ENCODE measurements at regions not wholly inside any gene's neighbourhood (a gene's known extent, or its start where the extent isn't known, plus 50 kb on each side); places are given as distances from the start of the nearest gene placed in this dataset.

- no peaks in the 10 kb centered on the region for H3K27me3 ChIP-seq (ENCODE audit: control insufficient read depth, insufficient read depth, low read length)
- no peak overlapping the region for H3K27ac ChIP-seq (ENCODE audit: low read length)
- H3K9ac ChIP-seq (ENCODE audit: low read length) = no peak overlapping the region
- no peaks in the 10 kb centered on the region for H3K4me1 ChIP-seq (ENCODE audit: control insufficient read depth, low read depth, low read length)
- H3K4me3 ChIP-seq (ENCODE audit: low read length) = no peak overlapping the region
- no peaks in the 10 kb centered on the region for H3K9me3 ChIP-seq (ENCODE audit: control insufficient read depth, low read depth, low read length)
- no peaks in the 10 kb centered on the region for H3K36me3 ChIP-seq (ENCODE audit: control insufficient read depth, low read depth, low read length)
Measured at GRCh38 chr3:72214066-72214951, 429.4 kb upstream of the PROK2 start.

DNA sequence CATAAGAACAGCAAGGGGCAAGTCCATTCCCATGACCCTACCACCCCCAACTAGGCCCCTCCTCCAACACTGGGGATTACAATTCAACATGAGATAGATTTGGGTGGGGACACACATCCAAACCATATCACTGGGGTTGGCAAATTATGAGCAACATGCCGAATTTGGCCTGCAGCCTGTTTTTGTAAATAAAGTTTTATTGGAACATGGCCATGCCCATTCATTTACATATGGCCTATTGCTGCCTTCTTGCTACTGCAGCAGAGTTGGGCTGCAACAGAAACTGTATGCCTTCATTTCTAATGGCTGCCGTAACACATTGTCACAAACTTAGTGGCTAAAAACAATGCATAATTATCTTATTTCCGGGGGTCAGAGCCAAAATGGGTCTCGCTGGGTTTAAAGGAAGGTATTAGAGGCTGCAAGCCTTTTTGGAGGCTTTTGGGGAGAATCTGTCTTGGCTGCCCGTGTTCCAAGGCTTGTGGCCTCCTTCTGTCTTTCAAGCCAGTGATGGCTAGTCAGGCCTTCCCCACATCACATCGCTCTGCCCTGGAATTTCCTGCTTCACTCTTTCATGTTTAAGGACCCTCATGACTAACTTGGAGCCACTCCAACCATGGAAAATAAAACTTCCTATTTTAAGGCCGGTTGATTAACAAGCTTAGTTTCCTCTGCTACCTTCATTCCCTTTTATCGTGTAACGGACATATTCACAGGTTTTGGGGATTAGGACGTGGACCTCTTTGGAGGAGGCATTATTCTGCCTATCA, 428.5 kb upstream of the PROK2 start:
- Histone ChIP-seq H3K4me1 (ENCODE audit: control insufficient read depth, low read depth, low read length) (no peaks in the 10 kb centered on the region), H3K4me3 (ENCODE audit: low read length) (no peak overlapping the region), H3K36me3 (ENCODE audit: control insufficient read depth, low read depth, low read length) (no peaks in the 10 kb centered on the region), H3K27me3 (ENCODE audit: control insufficient read depth, insufficient read depth, low read length) (no peaks in the 10 kb centered on the region), H3K9ac (ENCODE audit: low read length) (no peak overlapping the region), H3K27ac (ENCODE audit: low read length) (no peak overlapping the region), H3K9me3 (ENCODE audit: control insufficient read depth, low read depth, low read length) (no peaks in the 10 kb centered on the region)

GRCh38 chr3:72212396-72212795, 427.4 kb upstream of the PROK2 start:
- Histone ChIP-seq H3K27ac (ENCODE audit: low read length) (no peak overlapping the region), H3K36me3 (ENCODE audit: control insufficient read depth, low read depth, low read length) (no peaks in the 10 kb centered on the region), H3K4me1 (ENCODE audit: control insufficient read depth, low read depth, low read length) (no peaks in the 10 kb centered on the region), H3K4me3 (ENCODE audit: low read length) (no peak overlapping the region), H3K9ac (ENCODE audit: low read length) (no peak overlapping the region), H3K9me3 (ENCODE audit: control insufficient read depth, low read depth, low read length) (no peaks in the 10 kb centered on the region), H3K27me3 (ENCODE audit: control insufficient read depth, insufficient read depth, low read length) (no peaks in the 10 kb centered on the region)

DNA sequence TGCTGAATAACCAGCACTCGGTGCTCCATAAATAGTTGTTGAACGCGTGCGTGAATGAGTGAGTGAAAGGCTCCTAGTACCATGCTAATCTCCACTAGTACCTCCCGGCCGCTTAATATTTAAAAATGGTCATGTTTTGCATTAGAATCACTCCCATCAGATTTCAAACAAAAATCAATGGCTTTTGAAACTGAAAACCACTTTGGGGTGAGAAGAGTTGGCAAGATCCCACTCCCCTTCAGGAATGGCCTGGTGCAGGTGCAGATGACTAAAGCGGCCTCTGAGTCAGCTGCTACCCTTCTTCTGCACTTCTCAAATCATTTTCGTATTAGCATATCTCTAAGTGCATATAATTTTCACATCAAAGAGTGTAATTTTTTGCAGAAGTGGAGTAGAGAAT, 425.3 kb upstream of the PROK2 start:
- Histone ChIP-seq H3K4me1 (ENCODE audit: control insufficient read depth, low read depth, low read length) (no peaks in the 10 kb centered on the region), H3K36me3 (ENCODE audit: control insufficient read depth, low read depth, low read length) (no peaks in the 10 kb centered on the region), H3K27ac (ENCODE audit: low read length) (no peak overlapping the region), H3K4me3 (ENCODE audit: low read length) (no peak overlapping the region), H3K27me3 (ENCODE audit: control insufficient read depth, insufficient read depth, low read length) (no peaks in the 10 kb centered on the region), H3K9me3 (ENCODE audit: control insufficient read depth, low read depth, low read length) (no peaks in the 10 kb centered on the region), H3K9ac (ENCODE audit: low read length) (no peak overlapping the region)

- Histone ChIP-seq H3K9ac (ENCODE audit: low read length) (no peak overlapping the region), H3K4me3 (ENCODE audit: low read length) (no peak overlapping the region), H3K27me3 (ENCODE audit: control insufficient read depth, insufficient read depth, low read length) (no peaks in the 10 kb centered on the region), H3K4me1 (ENCODE audit: control insufficient read depth, low read depth, low read length) (no peaks in the 10 kb centered on the region), H3K9me3 (ENCODE audit: control insufficient read depth, low read depth, low read length) (no peaks in the 10 kb centered on the region), H3K27ac (ENCODE audit: low read length) (no peak overlapping the region), H3K36me3 (ENCODE audit: control insufficient read depth, low read depth, low read length) (no peaks in the 10 kb centered on the region)
Measured at GRCh38 chr3:72205297-72205826, 420.4 kb upstream of the PROK2 start.

DNA sequence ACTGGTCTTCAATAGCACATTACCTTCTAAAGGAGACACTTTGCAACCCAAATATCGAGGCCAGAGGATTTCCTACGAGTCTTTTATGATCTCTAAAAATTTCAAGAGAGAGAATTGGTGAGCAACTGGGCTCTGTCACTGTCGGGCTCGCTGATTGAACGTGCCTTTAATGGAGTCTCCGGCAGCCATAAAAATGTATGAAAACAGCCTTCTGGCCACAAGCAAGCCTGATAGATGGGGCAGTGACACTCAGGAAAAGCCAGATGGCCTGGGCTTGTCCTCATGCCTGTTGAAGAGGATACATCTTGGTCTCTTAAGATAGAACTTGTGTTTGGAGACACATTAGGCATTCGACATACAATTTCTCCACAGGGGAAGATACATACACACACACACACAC, 419.5 kb upstream of the PROK2 start:
- Histone ChIP-seq H3K9ac (ENCODE audit: low read length) (no peak overlapping the region), H3K27me3 (ENCODE audit: control insufficient read depth, insufficient read depth, low read length) (no peaks in the 10 kb centered on the region), H3K4me3 (ENCODE audit: low read length) (no peak overlapping the region)

DNA sequence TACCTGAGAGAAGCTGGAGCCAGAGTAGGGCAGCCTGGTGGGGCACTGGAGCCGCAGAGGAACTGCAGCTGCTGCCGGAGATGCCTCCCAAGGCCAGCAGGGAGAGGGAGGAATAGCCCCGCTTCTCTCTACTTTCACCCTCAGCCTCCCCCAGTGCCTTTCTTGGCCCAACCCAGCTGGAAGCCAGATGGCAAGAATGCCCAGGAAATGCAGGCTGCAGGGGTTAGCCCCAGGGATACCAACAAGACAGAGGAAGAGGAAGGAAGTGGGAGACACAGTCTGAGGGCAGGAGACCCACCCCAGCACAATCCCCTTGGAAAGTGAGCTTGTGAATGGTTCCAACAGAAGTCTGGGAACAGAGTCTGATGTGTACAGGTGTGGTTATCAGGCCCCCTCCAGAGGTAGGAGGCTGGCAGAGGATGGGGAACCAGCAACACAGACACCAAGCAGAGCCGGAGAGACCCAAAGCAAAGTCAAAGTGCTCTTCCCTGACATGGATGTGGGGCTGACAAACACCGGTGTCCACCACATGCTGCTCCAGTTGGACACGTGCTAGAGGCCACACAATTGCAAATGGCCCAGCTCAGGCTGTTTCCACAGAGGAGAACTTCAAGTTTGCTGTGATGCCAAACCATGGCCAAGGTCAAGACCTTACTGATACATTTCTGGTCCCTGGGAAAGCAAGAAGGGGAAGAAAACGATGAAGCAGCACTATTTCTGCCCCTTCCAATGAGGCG, 418.8 kb upstream of the PROK2 start:
- Histone ChIP-seq H3K4me3 (ENCODE audit: low read length) (no peak overlapping the region), H3K9ac (ENCODE audit: low read length) (no peak overlapping the region), H3K27me3 (ENCODE audit: control insufficient read depth, insufficient read depth, low read length) (no peaks in the 10 kb centered on the region), H3K27ac (ENCODE audit: low read length) (no peak overlapping the region), H3K4me1 (ENCODE audit: control insufficient read depth, low read depth, low read length) (no peaks in the 10 kb centered on the region), H3K36me3 (ENCODE audit: control insufficient read depth, low read depth, low read length) (no peaks in the 10 kb centered on the region), H3K9me3 (ENCODE audit: control insufficient read depth, low read depth, low read length) (no peaks in the 10 kb centered on the region)

More for the DNA sequence above, 419.5 kb upstream of the PROK2 start:
- Histone ChIP-seq H3K4me1 (ENCODE audit: control insufficient read depth, low read depth, low read length) (no peaks in the 10 kb centered on the region), H3K9me3 (ENCODE audit: control insufficient read depth, low read depth, low read length) (no peaks in the 10 kb centered on the region), H3K36me3 (ENCODE audit: control insufficient read depth, low read depth, low read length) (no peaks in the 10 kb centered on the region), H3K27ac (ENCODE audit: low read length) (no peak overlapping the region)

GRCh38 chr3:72203105-72203504, 418.2 kb upstream of the PROK2 start:
- Histone ChIP-seq H3K4me1 (ENCODE audit: control insufficient read depth, low read depth, low read length) (no peaks in the 10 kb centered on the region), H3K9me3 (ENCODE audit: control insufficient read depth, low read depth, low read length) (no peaks in the 10 kb centered on the region), H3K36me3 (ENCODE audit: control insufficient read depth, low read depth, low read length) (no peaks in the 10 kb centered on the region), H3K9ac (ENCODE audit: low read length) (no peak overlapping the region), H3K27me3 (ENCODE audit: control insufficient read depth, insufficient read depth, low read length) (no peaks in the 10 kb centered on the region), H3K27ac (ENCODE audit: low read length) (no peak overlapping the region), H3K4me3 (ENCODE audit: low read length) (no peak overlapping the region)

- H3K27ac ChIP-seq (ENCODE audit: low read length) = no peak overlapping the region
- no peaks in the 10 kb centered on the region for H3K4me1 ChIP-seq (ENCODE audit: control insufficient read depth, low read depth, low read length)
- H3K4me3 ChIP-seq (ENCODE audit: low read length) = no peak overlapping the region
- no peaks in the 10 kb centered on the region for H3K27me3 ChIP-seq (ENCODE audit: control insufficient read depth, insufficient read depth, low read length)
- no peaks in the 10 kb centered on the region for H3K36me3 ChIP-seq (ENCODE audit: control insufficient read depth, low read depth, low read length)
- no peak overlapping the region for H3K9ac ChIP-seq (ENCODE audit: low read length)
- H3K9me3 ChIP-seq (ENCODE audit: control insufficient read depth, low read depth, low read length) = no peaks in the 10 kb centered on the region
Measured at GRCh38 chr3:72200332-72200731, 415.4 kb upstream of the PROK2 start.

DNA sequence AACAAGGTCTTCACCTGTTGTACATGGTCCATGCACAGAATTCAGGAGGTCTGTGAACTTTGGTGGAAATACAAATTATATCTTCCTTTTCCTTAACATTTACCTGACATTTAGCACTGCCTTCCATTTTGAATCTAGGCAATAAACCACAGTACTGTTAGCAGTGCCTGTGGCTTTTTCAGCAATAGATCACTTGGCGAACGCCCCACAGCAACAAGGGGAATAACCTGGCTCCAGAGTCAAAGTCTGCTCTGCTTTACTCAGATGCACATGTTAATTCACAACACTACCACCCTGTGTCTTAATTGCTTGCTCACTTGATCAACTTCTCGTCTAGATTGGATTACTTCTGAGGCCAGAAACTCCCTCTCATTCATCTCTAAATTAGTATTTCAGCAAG, 414.6 kb upstream of the PROK2 start:
- H3K36me3 ChIP-seq (ENCODE audit: control insufficient read depth, low read depth, low read length) = no peaks in the 10 kb centered on the region
- H3K27me3 ChIP-seq (ENCODE audit: control insufficient read depth, insufficient read depth, low read length) = no peaks in the 10 kb centered on the region

GRCh38 chr3:72196377-72196929, 411.5 kb upstream of the PROK2 start:
- Histone ChIP-seq H3K4me3 (ENCODE audit: low read length) (no peak overlapping the region), H3K9me3 (ENCODE audit: control insufficient read depth, low read depth, low read length) (no peaks in the 10 kb centered on the region), H3K9ac (ENCODE audit: low read length) (no peak overlapping the region), H3K27ac (ENCODE audit: low read length) (no peak overlapping the region), H3K27me3 (ENCODE audit: control insufficient read depth, insufficient read depth, low read length) (no peaks in the 10 kb centered on the region), H3K4me1 (ENCODE audit: control insufficient read depth, low read depth, low read length) (no peaks in the 10 kb centered on the region), H3K36me3 (ENCODE audit: control insufficient read depth, low read depth, low read length) (no peaks in the 10 kb centered on the region)

More for the DNA sequence above, 414.6 kb upstream of the PROK2 start:
- Histone ChIP-seq H3K4me1 (ENCODE audit: control insufficient read depth, low read depth, low read length) (no peaks in the 10 kb centered on the region), H3K9me3 (ENCODE audit: control insufficient read depth, low read depth, low read length) (no peaks in the 10 kb centered on the region), H3K4me3 (ENCODE audit: low read length) (no peak overlapping the region), H3K9ac (ENCODE audit: low read length) (no peak overlapping the region), H3K27ac (ENCODE audit: low read length) (no peak overlapping the region)
